Body of pancreas (tissue), 4 donors: ENCODE measurements at regions not wholly inside any gene's neighbourhood (a gene's known extent, or its start where the extent isn't known, plus 50 kb on each side); places are given as distances from the start of the nearest gene placed in this dataset.

Experiments used
- ATAC-seq: fragments of 150-250 bp; one replicate; pipeline ENCODE4 v1.9.1; 2016
- DNase-seq, 4 donors: peaks; one replicate each; pipeline ENCODE4 v3.0.0-alpha.2; 2019
- H3K27ac ChIP-seq, 4 donors: fragments of 200-600 bp; sonication (generic); 1 replicate in 3 of 4; 2 replicates in 1 of 4; pipeline versions ENCODE4 v1.5.1 to v1.6.1; 2016 to 2019; ENCODE audit warnings: mild to moderate bottlenecking in 1 of 4, mixed read lengths in 1 of 4, moderate library complexity in 1 of 4
- H3K27me3 ChIP-seq, 2 donors: fragments of 200-600 bp; sonication (generic); one replicate each; pipeline ENCODE4 v1.6.0; 2016; ENCODE audit warnings: mild to moderate bottlenecking in 1 of 2
- H3K36me3 ChIP-seq, 2 donors: fragments of 200-600 bp; sonication (generic); replicated peaks in 1 of 2; 2 replicates each; pipeline ENCODE4 v1.5.1; 2016; ENCODE audit warnings: low read depth in 2 of 2; ENCODE audit not compliant: insufficient read depth in 1 of 2
- H3K4me1 ChIP-seq: fragments of 200-600 bp; sonication (generic); one replicate; pipeline ENCODE4 v1.6.0; 2016
- H3K4me3 ChIP-seq, 2 donors: fragments of 200-600 bp; sonication (generic); 1 replicate in 1 of 2; 2 replicates in 1 of 2; pipeline ENCODE4 v1.5.1; 2016 to 2019
- H3K9me3 ChIP-seq, 3 donors: fragments of 200-600 bp; sonication (generic); 1 replicate in 2 of 3; 2 replicates in 1 of 3; pipeline ENCODE4 v1.5.1; 2016
- POLR2A ChIP-seq, 3 donors: fragments of 450-650 bp; IDR thresholded peaks; one replicate each; pipeline ENCODE4 v1.6.1; 2016; ENCODE audit warnings: antibody characterized with exemption in 3 of 3, mild to moderate bottlenecking in 2 of 3
- WGBS, 2 donors: methylation state at CpG; one replicate each; pipeline ENCODE4 v1.1.5; 2017; 5-methylcytosine and 5-hydroxymethylcytosine counted together
- intact Hi-C: fragments of 100-400 bp; cut with DNase I; formaldehyde crosslinking; loops from one replicate; pipeline ENCODE4 v1.15.1; 2023
- TF ChIP-seq, protein P1 (sequence below), 7 experiments: fragments of 450-650 bp in 4 of 7; fragments of 200-600 bp in 3 of 7; sonication (generic) in 3 of 7; IDR thresholded peaks; one replicate each; pipeline ENCODE4 v1.5.1; 2016 to 2019; ENCODE audit warnings: antibody characterized with exemption in 7 of 7

DNA sequence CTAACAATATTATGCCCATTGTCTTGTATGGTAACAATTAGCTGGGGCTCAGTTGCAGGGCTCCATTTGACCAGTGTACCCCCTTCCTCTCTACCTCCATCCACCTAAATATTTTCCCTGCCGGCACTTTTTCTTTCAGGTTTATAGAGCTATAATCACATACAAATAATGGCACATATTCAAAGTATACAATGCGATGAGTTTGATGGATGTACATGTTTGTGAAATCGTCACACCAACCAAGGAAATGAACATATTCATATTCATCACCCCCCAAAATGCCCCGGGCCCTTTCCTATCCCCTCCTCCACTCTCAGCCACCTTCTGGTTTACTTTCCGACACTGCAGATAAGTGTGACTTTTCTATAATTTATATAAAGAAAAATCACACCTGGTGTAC, 351.5 kb downstream of the GADD45G start:
- ATAC-seq = no peak

GRCh38 chr9:89956907-89957306, 352.1 kb downstream of the GADD45G start:
- Histone ChIP-seq H3K4me1 (no peaks in the 10 kb centered on the region), H3K9me3 (no peaks in the 10 kb centered on the region), H3K27ac (no peak overlapping the region), H3K27me3 (no peaks in the 10 kb centered on the region), H3K4me3 (no peak overlapping the region), H3K36me3 (no peaks in the 10 kb centered on the region)
- WGBS, 2 donors = 45 to 49% methylated on average over 3 of the region's 3 CpGs
- no peak for TF ChIP-seq POLR2A (IDR thresholded peaks at IDR 0.05)
- TF ChIP-seq, protein P1, sequence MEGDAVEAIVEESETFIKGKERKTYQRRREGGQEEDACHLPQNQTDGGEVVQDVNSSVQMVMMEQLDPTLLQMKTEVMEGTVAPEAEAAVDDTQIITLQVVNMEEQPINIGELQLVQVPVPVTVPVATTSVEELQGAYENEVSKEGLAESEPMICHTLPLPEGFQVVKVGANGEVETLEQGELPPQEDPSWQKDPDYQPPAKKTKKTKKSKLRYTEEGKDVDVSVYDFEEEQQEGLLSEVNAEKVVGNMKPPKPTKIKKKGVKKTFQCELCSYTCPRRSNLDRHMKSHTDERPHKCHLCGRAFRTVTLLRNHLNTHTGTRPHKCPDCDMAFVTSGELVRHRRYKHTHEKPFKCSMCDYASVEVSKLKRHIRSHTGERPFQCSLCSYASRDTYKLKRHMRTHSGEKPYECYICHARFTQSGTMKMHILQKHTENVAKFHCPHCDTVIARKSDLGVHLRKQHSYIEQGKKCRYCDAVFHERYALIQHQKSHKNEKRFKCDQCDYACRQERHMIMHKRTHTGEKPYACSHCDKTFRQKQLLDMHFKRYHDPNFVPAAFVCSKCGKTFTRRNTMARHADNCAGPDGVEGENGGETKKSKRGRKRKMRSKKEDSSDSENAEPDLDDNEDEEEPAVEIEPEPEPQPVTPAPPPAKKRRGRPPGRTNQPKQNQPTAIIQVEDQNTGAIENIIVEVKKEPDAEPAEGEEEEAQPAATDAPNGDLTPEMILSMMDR (IDR thresholded peaks at IDR 0.05) = no peak
- intact Hi-C loops = no loop called here
- no peak for ATAC-seq
- no peak for DNase-seq

More for the DNA sequence above, 351.5 kb downstream of the GADD45G start:
- no peak overlapping the region for H3K27ac ChIP-seq
- intact Hi-C loops = no loop called here
- H3K4me3 ChIP-seq = no peak overlapping the region
- H3K27me3 ChIP-seq = no peaks in the 10 kb centered on the region
- H3K4me1 ChIP-seq = no peaks in the 10 kb centered on the region
- TF ChIP-seq, protein P1 (IDR thresholded peaks at IDR 0.05) = no peak
- TF ChIP-seq POLR2A (IDR thresholded peaks at IDR 0.05) = no peak
- no peaks in the 10 kb centered on the region for H3K9me3 ChIP-seq
- no peaks in the 10 kb centered on the region for H3K36me3 ChIP-seq
- 23 to 32% methylated on average over 5 of the region's 5 CpGs for WGBS, 2 donors
- DNase-seq = no peak

DNA sequence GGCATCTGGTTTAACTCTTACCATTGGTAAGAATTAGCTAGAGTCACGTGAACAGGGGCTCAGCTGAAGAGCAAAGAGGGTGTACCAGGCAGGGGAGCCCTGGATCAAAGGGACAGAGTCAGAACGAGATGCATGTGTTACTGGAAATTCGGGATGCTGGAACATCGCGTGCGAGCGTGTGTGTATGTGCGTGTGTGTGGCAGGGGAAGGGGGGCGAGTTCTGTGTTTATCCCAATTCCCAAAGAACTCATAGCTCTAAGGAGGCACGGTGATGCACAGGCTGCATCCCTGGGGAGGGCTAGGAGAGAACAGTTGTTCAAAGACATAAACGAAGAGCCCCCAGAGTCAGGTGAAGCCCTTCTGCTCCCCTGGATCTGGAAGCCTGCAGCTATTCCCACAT, 353.3 kb downstream of the GADD45G start:
- no peak for DNase-seq
- Histone ChIP-seq H3K27me3 (no peaks in the 10 kb centered on the region), H3K4me1 (no peaks in the 10 kb centered on the region), H3K4me3 (no peak overlapping the region), H3K9me3 (no peaks in the 10 kb centered on the region), H3K36me3 (no peaks in the 10 kb centered on the region), H3K27ac (no peak overlapping the region)
- intact Hi-C loops = no loop called here
- no peak for ATAC-seq
- TF ChIP-seq POLR2A (IDR thresholded peaks at IDR 0.05) = no peak
- TF ChIP-seq, protein P1 (IDR thresholded peaks at IDR 0.05) = no peak
- WGBS, 2 donors = 86 to 91% methylated on average over 11 of the region's 11 CpGs

DNA sequence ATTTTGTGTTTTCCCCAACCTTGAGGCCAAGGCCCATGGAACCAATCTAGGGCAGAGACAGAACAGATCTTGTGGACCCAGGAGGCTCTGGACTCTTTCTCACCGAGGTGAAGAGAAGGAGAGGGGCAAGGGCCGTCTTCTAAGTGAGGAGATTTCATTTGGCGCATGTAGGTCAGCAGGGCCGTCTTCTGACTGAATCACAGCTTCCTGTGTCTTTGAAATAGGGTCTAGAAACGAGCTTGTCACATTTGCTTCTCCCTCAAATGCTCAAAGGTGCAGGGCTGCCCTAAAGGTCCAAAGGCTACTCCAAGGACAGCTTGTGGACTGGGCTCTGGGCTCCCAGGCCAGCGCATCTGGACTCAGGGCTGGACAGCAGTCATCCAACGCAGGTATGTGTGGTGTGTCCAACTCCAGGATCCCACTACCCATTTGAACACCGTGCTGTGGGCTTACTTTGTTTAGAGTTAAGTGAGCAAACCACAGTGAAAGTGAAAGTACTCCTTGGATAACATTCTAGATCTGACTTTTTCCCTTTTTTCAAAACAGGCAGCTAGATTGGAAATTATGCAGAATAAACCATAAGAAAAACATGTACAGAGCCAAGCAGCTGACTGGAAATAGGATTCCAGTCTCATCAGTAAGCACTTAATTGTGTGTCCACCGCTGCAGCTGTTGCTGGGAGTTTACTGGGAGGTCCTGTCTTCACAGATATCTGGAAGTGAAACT, 357.0 kb downstream of the GADD45G start:
- no peak for DNase-seq
- Histone ChIP-seq H3K36me3 (no peaks in the 10 kb centered on the region), H3K27me3 (no peaks in the 10 kb centered on the region), H3K4me1 (no peaks in the 10 kb centered on the region), H3K9me3 (no peaks in the 10 kb centered on the region), H3K27ac (no peak overlapping the region), H3K4me3 (no peak overlapping the region)
- ATAC-seq = no peak
- WGBS, 2 donors = 70 to 77% methylated on average over 9 of the region's 9 CpGs
- intact Hi-C loops = no loop called here
- TF ChIP-seq, protein P1 (IDR thresholded peaks at IDR 0.05) = no peak
- TF ChIP-seq POLR2A (IDR thresholded peaks at IDR 0.05) = no peak

GRCh38 chr9:89963280-89963679, 358.5 kb downstream of the GADD45G start:
- Histone ChIP-seq H3K9me3 (no peaks in the 10 kb centered on the region), H3K27ac (no peak overlapping the region), H3K4me3 (no peak overlapping the region), H3K36me3 (no peaks in the 10 kb centered on the region), H3K4me1 (no peaks in the 10 kb centered on the region), H3K27me3 (no peaks in the 10 kb centered on the region)
- ATAC-seq (no peak), DNase-seq (no peak)
- no peak for TF ChIP-seq POLR2A (IDR thresholded peaks at IDR 0.05)
- TF ChIP-seq, protein P1 (IDR thresholded peaks at IDR 0.05) = no peak
- WGBS, 2 donors = 48 to 57% methylated on average over 3 of the region's 3 CpGs
- intact Hi-C loops = no loop called here
